Activated CD4-positive, alpha-beta T cell treated with anti-CD3 and anti-CD28 coated beads for 36 hours (primary cell): ENCODE measurements at regions not wholly inside any gene's neighbourhood (a gene's known extent, or its start where the extent isn't known, plus 50 kb on each side); places are given as distances from the start of the nearest gene placed in this dataset.
"Not testable (repeated sequence)": the region's sequence is repeated elsewhere in the genome, so short reads cannot be mapped to it uniquely, and the experiment has no call there.

ENCODE experiments used
- ATAC-seq: fragments of 200-7000 bp; cut with Tn5 transposase; one replicate; pipeline ENCODE4 v1.10.0; 2021; ENCODE audit warnings: mild to moderate bottlenecking, moderate library complexity
- CTCF ChIA-PET: fragments of 350-600 bp; sonication (Branson Sonifier 250); formaldehyde crosslinking; loops from one replicate; lab custom pipeline; 2021; ENCODE audit warnings: antibody characterized with exemption; lab: Charles Lee
- POLR2A ChIA-PET: fragments of 350-600 bp; sonication (Branson Sonifier 250); formaldehyde crosslinking; loops from one replicate; lab custom pipeline; 2021; ENCODE audit warnings: antibody characterized with exemption, inconsistent platforms; lab: Charles Lee
- DNase-seq: peaks from one replicate; pipeline ENCODE4 v3.0.0-alpha.2; 2020
- H3K27ac Mint-ChIP-seq: one replicate; pipeline ENCODE4 v1.8.0; 2021; ENCODE audit warnings: mixed read lengths
- H3K27me3 Mint-ChIP-seq: one replicate; pipeline ENCODE4 v1.8.0; 2021; ENCODE audit warnings: mixed read lengths
- H3K36me3 Mint-ChIP-seq: one replicate; pipeline ENCODE4 v1.8.0; 2021; ENCODE audit warnings: low read depth, mixed read lengths
- H3K4me1 Mint-ChIP-seq: one replicate; pipeline ENCODE4 v1.8.0; 2021; ENCODE audit warnings: mixed read lengths
- H3K4me3 Mint-ChIP-seq: one replicate; pipeline ENCODE4 v1.8.0; 2021; ENCODE audit warnings: mild to moderate bottlenecking, moderate library complexity, mixed read lengths
- H3K9me3 Mint-ChIP-seq: one replicate; pipeline ENCODE4 v1.8.0; 2021; ENCODE audit warnings: low read depth, mixed read lengths
- intact Hi-C, 2 experiments: fragments of 100-400 bp; cut with DNase I in 1 of 2; cut with micrococcal nuclease in 1 of 2; formaldehyde crosslinking; loops; one replicate each; pipeline versions ENCODE4 v1.14.2 to v1.15.1; 2022 to 2024; cut with DNase I, micrococcal nuclease

GRCh38 chr2:40690525-40690924 is 238.6 kb upstream of the SLC8A1 start:
- H3K9me3 Mint-ChIP-seq: no peaks in the 10 kb centered on the region
- POLR2A ChIA-PET: no interaction called here
- ATAC-seq: no peak
- no peak overlapping the region for H3K27ac Mint-ChIP-seq
- no peaks in the 10 kb centered on the region for H3K36me3 Mint-ChIP-seq
- H3K4me3 Mint-ChIP-seq: no peak overlapping the region
- no peaks in the 10 kb centered on the region for H3K4me1 Mint-ChIP-seq
- intact Hi-C loops: no loop called here
- no peak for DNase-seq
- CTCF ChIA-PET: no interaction called here
- no peaks in the 10 kb centered on the region for H3K27me3 Mint-ChIP-seq

- intact Hi-C loops: no loop called here
- H3K27ac Mint-ChIP-seq: no peak overlapping the region
- ChIA-PET CTCF (interaction anchor here (0.6 to 1.2 kb wide), 2 partner anchors 38 to 72 kb away, joined by 3 read pairs; no protein-coding TSS in a partner anchor), POLR2A (interaction anchor here (0.5 kb wide), 1 partner anchor 20 kb away, joined by 3 read pairs; no protein-coding TSS in a partner anchor)
- ATAC-seq: no peak
- H3K9me3 Mint-ChIP-seq: no peaks in the 10 kb centered on the region
- no peaks in the 10 kb centered on the region for H3K4me1 Mint-ChIP-seq
- H3K27me3 Mint-ChIP-seq: no peaks in the 10 kb centered on the region
- no peak overlapping the region for H3K4me3 Mint-ChIP-seq
- no peak for DNase-seq
- H3K36me3 Mint-ChIP-seq: no peaks in the 10 kb centered on the region
Measured at GRCh38 chr2:40700231-40700954, 248.5 kb upstream of the SLC8A1 start.

- DNase-seq, H3K9me3 Mint-ChIP-seq, intact Hi-C loops, H3K36me3 Mint-ChIP-seq, H3K27ac Mint-ChIP-seq, H3K27me3 Mint-ChIP-seq, ATAC-seq, H3K4me1 Mint-ChIP-seq, CTCF ChIA-PET, H3K4me3 Mint-ChIP-seq: not testable (repeated sequence)
- POLR2A ChIA-PET: interaction anchor here (0.6 kb wide), 1 partner anchor 1145 kb away, joined by 3 read pairs; no protein-coding TSS in a partner anchor
Measured at GRCh38 chr2:40712197-40712894, 260.5 kb upstream of the SLC8A1 start.

- CTCF ChIA-PET: no interaction called here
- DNase-seq: no peak
- POLR2A ChIA-PET: no interaction called here
- Mint-ChIP-seq H3K4me3 (no peak overlapping the region), H3K4me1 (no peaks in the 10 kb centered on the region), H3K27ac (no peak overlapping the region), H3K27me3 (no peaks in the 10 kb centered on the region), H3K9me3 (no peaks in the 10 kb centered on the region), H3K36me3 (no peaks in the 10 kb centered on the region)
- intact Hi-C loops: no loop called here
- no peak for ATAC-seq
Measured at GRCh38 chr2:40716879-40717278, 265.0 kb upstream of the SLC8A1 start.

GRCh38 chr2:40719414-40719813 is 267.5 kb upstream of the SLC8A1 start:
- DNase-seq (no peak), ATAC-seq (no peak)
- no peaks in the 10 kb centered on the region for H3K4me1 Mint-ChIP-seq
- H3K36me3 Mint-ChIP-seq: no peaks in the 10 kb centered on the region
- ChIA-PET POLR2A (no interaction called here), CTCF (no interaction called here)
- no peaks in the 10 kb centered on the region for H3K27me3 Mint-ChIP-seq
- H3K27ac Mint-ChIP-seq: no peak overlapping the region
- intact Hi-C loops: no loop called here
- no peaks in the 10 kb centered on the region for H3K9me3 Mint-ChIP-seq
- H3K4me3 Mint-ChIP-seq: no peak overlapping the region

- CTCF ChIA-PET: no interaction called here
- intact Hi-C loops: no loop called here
- H3K4me1 Mint-ChIP-seq: no peaks in the 10 kb centered on the region
- POLR2A ChIA-PET: no interaction called here
- no peak for ATAC-seq
- H3K9me3 Mint-ChIP-seq: no peaks in the 10 kb centered on the region
- no peak for DNase-seq
- no peaks in the 10 kb centered on the region for H3K36me3 Mint-ChIP-seq
- no peaks in the 10 kb centered on the region for H3K27me3 Mint-ChIP-seq
- no peak overlapping the region for H3K4me3 Mint-ChIP-seq
- no peak overlapping the region for H3K27ac Mint-ChIP-seq
Measured at GRCh38 chr2:40721595-40721994, 269.7 kb upstream of the SLC8A1 start.

- Mint-ChIP-seq H3K4me3 (no peak overlapping the region), H3K9me3 (no peaks in the 10 kb centered on the region), H3K27ac (no peak overlapping the region), H3K36me3 (no peaks in the 10 kb centered on the region), H3K27me3 (no peaks in the 10 kb centered on the region), H3K4me1 (no peaks in the 10 kb centered on the region)
- DNase-seq (no peak), ATAC-seq (no peak)
- CTCF ChIA-PET: no interaction called here
- intact Hi-C loops: no loop called here
- POLR2A ChIA-PET: no interaction called here
Measured at GRCh38 chr2:40723194-40723593, 271.3 kb upstream of the SLC8A1 start.

GRCh38 chr2:40725040-40725439 is 273.1 kb upstream of the SLC8A1 start:
- Mint-ChIP-seq H3K4me3 (no peak overlapping the region), H3K27me3 (no peaks in the 10 kb centered on the region), H3K4me1 (no peaks in the 10 kb centered on the region), H3K36me3 (no peaks in the 10 kb centered on the region), H3K27ac (no peak overlapping the region), H3K9me3 (no peaks in the 10 kb centered on the region)
- CTCF ChIA-PET: no interaction called here
- DNase-seq (no peak), ATAC-seq (no peak)
- intact Hi-C loops: no loop called here
- POLR2A ChIA-PET: no interaction called here

- ChIA-PET CTCF (no interaction called here), POLR2A (no interaction called here)
- no peaks in the 10 kb centered on the region for H3K9me3 Mint-ChIP-seq
- H3K4me3 Mint-ChIP-seq: no peak overlapping the region
- no peaks in the 10 kb centered on the region for H3K4me1 Mint-ChIP-seq
- ATAC-seq (no peak), DNase-seq (no peak)
- intact Hi-C loops: no loop called here
- H3K27me3 Mint-ChIP-seq: no peaks in the 10 kb centered on the region
- H3K27ac Mint-ChIP-seq: no peak overlapping the region
- no peaks in the 10 kb centered on the region for H3K36me3 Mint-ChIP-seq
Measured at GRCh38 chr2:40725950-40726349, 274.1 kb upstream of the SLC8A1 start.

- POLR2A ChIA-PET: interaction anchor here (0.5 kb wide), 1 partner anchor 506 kb away, joined by 3 read pairs; no protein-coding TSS in a partner anchor
- no peak overlapping the region for H3K4me3 Mint-ChIP-seq
Measured at GRCh38 chr2:40734797-40735196, 282.9 kb upstream of the SLC8A1 start.

GRCh38 chr2:40737180-40737579 is 285.3 kb upstream of the SLC8A1 start:
- no peak for ATAC-seq
- intact Hi-C loops: no loop called here
- H3K27ac Mint-ChIP-seq: no peak overlapping the region
- CTCF ChIA-PET: interaction anchor here (0.8 kb wide), 1 partner anchor 26 kb away, joined by 3 read pairs; no protein-coding TSS in a partner anchor
- no peaks in the 10 kb centered on the region for H3K27me3 Mint-ChIP-seq
- H3K9me3 Mint-ChIP-seq: no peaks in the 10 kb centered on the region
- H3K4me3 Mint-ChIP-seq: no peak overlapping the region
- POLR2A ChIA-PET: no interaction called here
- no peak for DNase-seq
- no peaks in the 10 kb centered on the region for H3K36me3 Mint-ChIP-seq
- no peaks in the 10 kb centered on the region for H3K4me1 Mint-ChIP-seq

More at GRCh38 chr2:40734797-40735196, 282.9 kb upstream of the SLC8A1 start:
- Mint-ChIP-seq H3K4me1 (no peaks in the 10 kb centered on the region), H3K9me3 (no peaks in the 10 kb centered on the region), H3K27me3 (no peaks in the 10 kb centered on the region), H3K36me3 (no peaks in the 10 kb centered on the region), H3K27ac (no peak overlapping the region)
- no peak for DNase-seq
- no peak for ATAC-seq
- intact Hi-C loops: no loop called here
- CTCF ChIA-PET: no interaction called here

- H3K27ac Mint-ChIP-seq: no peak overlapping the region
- no peak for DNase-seq
- H3K36me3 Mint-ChIP-seq: no peaks in the 10 kb centered on the region
- ATAC-seq: no peak
- ChIA-PET CTCF (no interaction called here), POLR2A (no interaction called here)
- H3K27me3 Mint-ChIP-seq: no peaks in the 10 kb centered on the region
- no peaks in the 10 kb centered on the region for H3K9me3 Mint-ChIP-seq
- H3K4me1 Mint-ChIP-seq: no peaks in the 10 kb centered on the region
- H3K4me3 Mint-ChIP-seq: no peak overlapping the region
- intact Hi-C loops: no loop called here
Measured at GRCh38 chr2:40740419-40740818, 288.5 kb upstream of the SLC8A1 start.
